ENCODE measurements at regions not wholly inside any gene's neighbourhood (a gene's known extent, or its start where the extent isn't known, plus 50 kb on each side); places are given as distances from the start of the nearest gene placed in this dataset.

- Histone ChIP-seq H4K20me1 (ENCODE audit: control insufficient read depth, extremely low read depth, insufficient read depth, low read length) (no peaks in the 10 kb centered on the region), H3K27ac (ENCODE audit: insufficient read depth, low read length) (no peak overlapping the region), H3K4me2 (ENCODE audit: extremely low read depth, insufficient read depth, low read length) (no peak overlapping the region), H3K27me3 (ENCODE audit: control insufficient read depth, insufficient read depth, low read length) (no peaks in the 10 kb centered on the region), H2AFZ (ENCODE audit: low read length) (no peak overlapping the region), H3K4me3 (replicated peaks in 1 of 4; ENCODE audit: control extremely low read depth in 1 of 4, insufficient read depth in 1 of 4, low read depth in 3 of 4, low read length in 4 of 4) (no peak overlapping the region), H3K9ac (ENCODE audit: insufficient read depth, low read length) (no peak overlapping the region), H3K36me3 (ENCODE audit: control insufficient read depth, insufficient read depth, low read length) (no peaks in the 10 kb centered on the region), H3K4me1 (ENCODE audit: control insufficient read depth, extremely low read depth, insufficient read depth, low read length) (no peaks in the 10 kb centered on the region), H3K9me3 (ENCODE audit: control insufficient read depth, insufficient read depth, low read depth, low read length) (no peaks in the 10 kb centered on the region), H3K79me2 (ENCODE audit: control insufficient read depth, insufficient read depth, low read length) (no peaks in the 10 kb centered on the region)
- DNase-seq (ENCODE audit: low read depth in 2 of 2): no peak
- TF ChIP-seq EZH2 (IDR thresholded peaks at IDR 0.05; ENCODE audit: low read length, missing control alignments) (no peak), CTCF (conservative IDR thresholded peaks at IDR 0.05 in 1 of 2, IDR thresholded peaks at IDR 0.05 in 1 of 2; ENCODE audit: low read depth in 1 of 2, low read length in 2 of 2) (no peak)
These were observed 543.8 kb downstream of the CBLN4 start for GRCh38 chr20:55461519-55461918.

GRCh38 chr20:55456316-55456940 lies 548.9 kb downstream of the CBLN4 start:
- no peaks in the 10 kb centered on the region for H3K27me3 ChIP-seq (ENCODE audit: control insufficient read depth, insufficient read depth, low read length)
- no peak overlapping the region for H2AFZ ChIP-seq (ENCODE audit: low read length)
- no peaks in the 10 kb centered on the region for H3K4me1 ChIP-seq (ENCODE audit: control insufficient read depth, extremely low read depth, insufficient read depth, low read length)
- H3K4me3 ChIP-seq (replicated peaks in 1 of 4; ENCODE audit: control extremely low read depth in 1 of 4, insufficient read depth in 1 of 4, low read depth in 3 of 4, low read length in 4 of 4): no peak overlapping the region
- no peaks in the 10 kb centered on the region for H3K79me2 ChIP-seq (ENCODE audit: control insufficient read depth, insufficient read depth, low read length)
- DNase-seq (ENCODE audit: low read depth in 2 of 2): no peak
- TF ChIP-seq EZH2 (IDR thresholded peaks at IDR 0.05; ENCODE audit: low read length, missing control alignments): no peak
- TF ChIP-seq CTCF (conservative IDR thresholded peaks at IDR 0.05 in 1 of 2, IDR thresholded peaks at IDR 0.05 in 1 of 2; ENCODE audit: low read depth in 1 of 2, low read length in 2 of 2): no peak
- no peaks in the 10 kb centered on the region for H4K20me1 ChIP-seq (ENCODE audit: control insufficient read depth, extremely low read depth, insufficient read depth, low read length)
- H3K9ac ChIP-seq (ENCODE audit: insufficient read depth, low read length): no peak overlapping the region
- no peak overlapping the region for H3K4me2 ChIP-seq (ENCODE audit: extremely low read depth, insufficient read depth, low read length)
- no peaks in the 10 kb centered on the region for H3K36me3 ChIP-seq (ENCODE audit: control insufficient read depth, insufficient read depth, low read length)
- H3K9me3 ChIP-seq (ENCODE audit: control insufficient read depth, insufficient read depth, low read depth, low read length): no peaks in the 10 kb centered on the region
- H3K27ac ChIP-seq (ENCODE audit: insufficient read depth, low read length): no peak overlapping the region

GRCh38 chr20:55449091-55449490 lies 556.2 kb downstream of the CBLN4 start:
- DNase-seq (ENCODE audit: low read depth in 2 of 2): no peak
- Histone ChIP-seq H4K20me1 (ENCODE audit: control insufficient read depth, extremely low read depth, insufficient read depth, low read length) (no peaks in the 10 kb centered on the region), H3K27ac (ENCODE audit: insufficient read depth, low read length) (no peak overlapping the region), H3K79me2 (ENCODE audit: control insufficient read depth, insufficient read depth, low read length) (no peaks in the 10 kb centered on the region), H2AFZ (ENCODE audit: low read length) (no peak overlapping the region), H3K4me1 (ENCODE audit: control insufficient read depth, extremely low read depth, insufficient read depth, low read length) (no peaks in the 10 kb centered on the region), H3K9ac (ENCODE audit: insufficient read depth, low read length) (no peak overlapping the region), H3K9me3 (ENCODE audit: control insufficient read depth, insufficient read depth, low read depth, low read length) (no peaks in the 10 kb centered on the region), H3K4me2 (ENCODE audit: extremely low read depth, insufficient read depth, low read length) (no peak overlapping the region), H3K27me3 (ENCODE audit: control insufficient read depth, insufficient read depth, low read length) (no peaks in the 10 kb centered on the region), H3K36me3 (ENCODE audit: control insufficient read depth, insufficient read depth, low read length) (no peaks in the 10 kb centered on the region), H3K4me3 (replicated peaks in 1 of 4; ENCODE audit: control extremely low read depth in 1 of 4, insufficient read depth in 1 of 4, low read depth in 3 of 4, low read length in 4 of 4) (no peak overlapping the region)
- TF ChIP-seq EZH2 (IDR thresholded peaks at IDR 0.05; ENCODE audit: low read length, missing control alignments) (no peak), CTCF (conservative IDR thresholded peaks at IDR 0.05 in 1 of 2, IDR thresholded peaks at IDR 0.05 in 1 of 2; ENCODE audit: low read depth in 1 of 2, low read length in 2 of 2) (no peak)

Measured in fibroblast of lung (primary cell).